HCT116 (cell line): ENCODE measurements at regions not wholly inside any gene's neighbourhood (a gene's known extent, or its start where the extent isn't known, plus 50 kb on each side); places are given as distances from the start of the nearest gene placed in this dataset.

ENCODE experiments used
- ATAC-seq: fragments of 200-7000 bp; cut with Tn5 transposase; 2 replicates; pipeline ENCODE4 v1.9.1; 2020; ENCODE audit warnings: mild to moderate bottlenecking, moderate library complexity
- BruUV-seq: library from RNA; stranded (reverse); fragments of 400-500 nt; replicated peaks from 2 replicates; lab custom pipeline; 2021; lab: Mats Ljungman, UMichigan
- CTCF ChIA-PET: fragments of 300-600 bp; sonication (Branson Sonifier 250); formaldehyde crosslinking; loops from one replicate; lab custom pipeline; 2021; ENCODE audit warnings: antibody characterized with exemption; lab: Charles Lee
- POLR2A ChIA-PET: fragments of 300-600, 350-600 bp; sonication (Branson Sonifier 250); formaldehyde crosslinking; loops from one replicate; lab custom pipeline; 2021; ENCODE audit warnings: antibody characterized with exemption; lab: Charles Lee
- RAD21 ChIA-PET, 2 experiments: fragments of 300-600 bp; sonication (Branson Sonifier 250); formaldehyde crosslinking; loops; one replicate each; lab custom pipeline; 2023; ENCODE audit warnings: low total read pairs in 2 of 2; ENCODE audit not compliant: uncharacterized antibody in 2 of 2, unreplicated experiment in 2 of 2, low non-redundant PET in 1 of 2; lab: Charles Lee
- DNase-seq: peaks from one replicate; pipeline ENCODE4 v3.0.0-alpha.2; 2010; ENCODE audit warnings: low read depth, low spot score
- H2AFZ ChIP-seq: fragments of 200-600 bp; shearing (Covaris generic), sonication (generic); 2 replicates; pipeline ENCODE4 v1.6.1; 2017; ENCODE audit warnings: low read depth, mixed run types, mixed read lengths, antibody characterized with exemption, low read length; ENCODE audit not compliant: poor library complexity, severe bottlenecking
- H3K27ac ChIP-seq: 2 replicates; pipeline ENCODE4 v1.5.1; 2012; ENCODE audit warnings: low read depth, low read length
- H3K27me3 ChIP-seq: fragments of 200-600 bp; sonication (generic); 2 replicates; pipeline ENCODE4 v1.6.1; 2016; ENCODE audit warnings: mixed run types, low read length, mixed read lengths; ENCODE audit not compliant: insufficient read depth
- H3K36me3 ChIP-seq, 2 experiments: fragments of 200-500 bp in 1 of 2; fragments of 200-600 bp in 1 of 2; sonication (Bioruptor generic) in 1 of 2; sonication (generic) in 1 of 2; 2 replicates each; pipeline versions ENCODE4 v1.5.1 to v1.6.1; 2014 to 2016; ENCODE audit warnings: low read length in 2 of 2, inconsistent platforms in 1 of 2, mixed read lengths in 1 of 2, mixed run types in 1 of 2; ENCODE audit not compliant: insufficient read depth in 2 of 2, control insufficient read depth in 1 of 2
- H3K4me1 ChIP-seq, 2 experiments: fragments of 200-600 bp in 1 of 2; sonication (generic) in 1 of 2; 2 replicates each; pipeline versions ENCODE4 v1.5.1 to v1.6.1; 2012 to 2017; ENCODE audit warnings: low read length in 2 of 2, inconsistent platforms in 1 of 2, mild to moderate bottlenecking in 1 of 2, mixed read lengths in 1 of 2, mixed run types in 1 of 2, moderate library complexity in 1 of 2; ENCODE audit not compliant: insufficient read depth in 2 of 2, control insufficient read depth in 1 of 2
- H3K4me2 ChIP-seq: fragments of 200-600 bp; sonication (generic); 2 replicates; pipeline ENCODE4 v1.6.1; 2017; ENCODE audit warnings: mixed run types, low read length, mixed read lengths
- H3K4me3 ChIP-seq, 2 experiments: fragments of 200-600 bp in 1 of 2; sonication (generic) in 1 of 2; replicated peaks in 1 of 2; 2 replicates each; pipeline ENCODE4 v1.5.1; 2011 to 2016; ENCODE audit warnings: low read length in 2 of 2, control low read depth in 1 of 2, low read depth in 1 of 2, mild to moderate bottlenecking in 1 of 2, mixed read lengths in 1 of 2, mixed run types in 1 of 2
- H3K79me2 ChIP-seq: fragments of 200-600 bp; sonication (generic); 2 replicates; pipeline ENCODE4 v1.6.1; 2017; ENCODE audit warnings: mild to moderate bottlenecking, mixed run types, low read length, moderate library complexity, mixed read lengths; ENCODE audit not compliant: insufficient read depth
- H3K9ac ChIP-seq: fragments of 200-600 bp; sonication (generic); 2 replicates; pipeline ENCODE4 v1.6.1; 2016; ENCODE audit warnings: low read length, mixed read lengths
- H3K9me2 ChIP-seq: fragments of 200-600 bp; sonication (generic), shearing (Covaris generic); 2 replicates; pipeline ENCODE4 v1.6.1; 2017; ENCODE audit warnings: mixed run types, mild to moderate bottlenecking, moderate library complexity; ENCODE audit not compliant: insufficient read depth
- H3K9me3 ChIP-seq, 2 experiments: fragments of 200-500 bp in 1 of 2; fragments of 200-600 bp in 1 of 2; sonication (Bioruptor generic) in 1 of 2; sonication (generic) in 1 of 2; 2 replicates each; pipeline ENCODE4 v1.6.1; 2014 to 2017; ENCODE audit warnings: low read length in 2 of 2, mixed read lengths in 2 of 2, inconsistent platforms in 1 of 2, low read depth in 1 of 2, mild to moderate bottlenecking in 1 of 2, mixed run types in 1 of 2, moderate library complexity in 1 of 2; ENCODE audit not compliant: control insufficient read depth in 1 of 2, insufficient read depth in 1 of 2
- H4K20me1 ChIP-seq: fragments of 200-600 bp; sonication (generic), shearing (Covaris generic); 2 replicates; pipeline ENCODE4 v1.6.1; 2017; ENCODE audit warnings: mixed run types, mild to moderate bottlenecking, moderate library complexity; ENCODE audit not compliant: insufficient read depth
- ATF3 ChIP-seq: IDR thresholded peaks from 2 replicates; pipeline ENCODE4 v1.6.1; 2012
- CBX3 ChIP-seq: IDR thresholded peaks from 2 replicates; pipeline ENCODE4 v1.6.1; 2012; ENCODE audit warnings: low read depth
- CEBPB ChIP-seq: IDR thresholded peaks from 2 replicates; pipeline ENCODE4 v1.6.1; 2012; ENCODE audit warnings: low read depth
- CTCF ChIP-seq, 3 experiments: fragments of 200-600 bp in 1 of 3; sonication (generic) in 1 of 3; IDR thresholded peaks in 2 of 3; conservative IDR thresholded peaks in 1 of 3; 2 replicates each; pipeline ENCODE4 v1.5.1; 2012 to 2017; ENCODE audit warnings: low read depth in 2 of 3, low read length in 2 of 3, antibody characterized with exemption in 1 of 3, borderline replicate concordance in 1 of 3, control low read depth in 1 of 3, mild to moderate bottlenecking in 1 of 3, mixed read lengths in 1 of 3, mixed run types in 1 of 3, moderate library complexity in 1 of 3; ENCODE audit not compliant: insufficient read depth in 1 of 3
- EGR1 ChIP-seq: IDR thresholded peaks from 2 replicates; pipeline ENCODE4 v1.6.1; 2012; ENCODE audit warnings: low read depth
- ELF1 ChIP-seq: IDR thresholded peaks from 2 replicates; pipeline ENCODE4 v1.6.1; 2012; ENCODE audit warnings: low read depth, borderline replicate concordance
- EZH2 ChIP-seq: fragments of 200-600 bp; sonication (generic); IDR thresholded peaks from 2 replicates; pipeline ENCODE4 v1.6.1; 2017; ENCODE audit warnings: antibody characterized with exemption, mixed run types
- FOSL1 ChIP-seq: IDR thresholded peaks from 2 replicates; pipeline ENCODE4 v1.6.1; 2012; ENCODE audit warnings: low read depth
- MAX ChIP-seq: IDR thresholded peaks from 2 replicates; pipeline ENCODE4 v1.6.1; 2012
- POLR2AphosphoS5 ChIP-seq: IDR thresholded peaks from 2 replicates; pipeline ENCODE4 v1.6.1; 2011; ENCODE audit warnings: mild to moderate bottlenecking, low read depth, low read length, moderate library complexity
- REST ChIP-seq: IDR thresholded peaks from 2 replicates; pipeline ENCODE4 v1.6.1; 2012; ENCODE audit warnings: low read depth
- SRF ChIP-seq: IDR thresholded peaks from 2 replicates; pipeline ENCODE4 v1.6.1; 2012; ENCODE audit warnings: low read depth
- TCF7L2 ChIP-seq: IDR thresholded peaks from 2 replicates; pipeline ENCODE4 v1.7.0; 2011; ENCODE audit warnings: borderline replicate concordance, inconsistent platforms; ENCODE audit not compliant: insufficient read depth, insufficient read length; ENCODE audit errors: extremely low read depth
- YY1 ChIP-seq: IDR thresholded peaks from 2 replicates; pipeline ENCODE4 v1.6.1; 2011; ENCODE audit warnings: low read length, low read depth, moderate library complexity, mild to moderate bottlenecking; ENCODE audit not compliant: insufficient replicate concordance; ENCODE audit errors: extremely low read depth
- ZBTB33 ChIP-seq: IDR thresholded peaks from 2 replicates; pipeline ENCODE4 v1.6.1; 2011; ENCODE audit warnings: mild to moderate bottlenecking, low read length, moderate library complexity; ENCODE audit not compliant: insufficient replicate concordance; ENCODE audit errors: extremely low read depth
- ZFX ChIP-seq: fragments of 450-650 bp; IDR thresholded peaks from 2 replicates; pipeline ENCODE4 v1.6.1; 2017
- intact Hi-C: fragments of 100-400 bp; cut with micrococcal nuclease; formaldehyde crosslinking; loops from 2 replicates; pipeline ENCODE4 v1.10.0; 2022

GRCh38 chr5:142455856-142456255 is 131.0 kb upstream of the SPRY4 start:
- Histone ChIP-seq H3K9me3 (0 out of 4 replicates have a peak, but pooled peaks cover 0 to under 1% of the 10 kb centered on the region in 2 experiments), H3K4me1 (peaks cover 0 to 5% of the 10 kb centered on the region in 2 experiments; a peak in 1 of 4 replicates), H3K79me2 (no peaks in the 10 kb centered on the region), H2AFZ (no peak overlapping the region)
- no peak for ATAC-seq
- RAD21 ChIA-PET, result no interaction called here
- POLR2A ChIA-PET, result no interaction called here
- TF ChIP-seq EGR1 (no peak), CTCF (IDR thresholded peaks at IDR 0.05 in 2 of 3, conservative IDR thresholded peaks at IDR 0.05 in 1 of 3; ENCODE audit: borderline replicate concordance in 1 of 3, insufficient read depth in 1 of 3, low read depth in 2 of 3, low read length in 2 of 3) (no peak), POLR2AphosphoS5 (no peak), EZH2 (no peak), SRF (no peak), TCF7L2 (no peak), MAX (no peak), FOSL1 (no peak), ZFX (no peak), CEBPB (no peak), ZBTB33 (no peak), ELF1 (no peak), CBX3 (no peak), ATF3 (no peak), YY1 (no peak), REST (no peak)
- TF ChIP-seq, all 23 proteins: peak for 0
- Histone ChIP-seq H4K20me1 (no peaks in the 10 kb centered on the region), H3K4me2 (no peak overlapping the region), H3K4me3 (no peak overlapping the region), H3K9ac (no peak overlapping the region), H3K36me3 (peaks cover 0 to 5% of the 10 kb centered on the region in 2 experiments; a peak in 1 of 4 replicates), H3K9me2 (no peaks in the 10 kb centered on the region), H3K27me3 (no peaks in the 10 kb centered on the region), H3K27ac (no peak overlapping the region)
- CTCF ChIA-PET, result no interaction called here
- intact Hi-C loops, result no loop called here
- no peak for DNase-seq
- no TSS peak for BruUV-seq
